GM23338 (cell line): ENCODE measurements at regions not wholly inside any gene's neighbourhood (a gene's known extent, or its start where the extent isn't known, plus 50 kb on each side); places are given as distances from the start of the nearest gene placed in this dataset.

Experiments used
- ATAC-seq: fragments of 200-7000 bp; cut with Tn5 transposase; 3 replicates; pipeline ENCODE4 v1.9.1; 2020
- DNase-seq: peaks from one replicate; pipeline ENCODE4 v3.0.0-alpha.2; 2015; ENCODE audit warnings: low spot score
- H2AFZ ChIP-seq: fragments of 200-600 bp; sonication (generic); 2 replicates; pipeline ENCODE4 v1.8.0; 2016; ENCODE audit warnings: antibody characterized with exemption, mild to moderate bottlenecking, moderate library complexity
- H3F3A ChIP-seq: fragments of 200-600 bp; sonication (generic); replicated peaks from 2 replicates; pipeline ENCODE4 v1.8.0; 2017; ENCODE audit warnings: antibody characterized with exemption, mixed run types, low read depth
- H3K27ac ChIP-seq: fragments of 200-600 bp; sonication (generic); 2 replicates; pipeline ENCODE4 v1.6.1; 2016; ENCODE audit warnings: low read depth
- H3K27me3 ChIP-seq: fragments of 200-600 bp; sonication (generic); 2 replicates; pipeline ENCODE4 v1.8.0; 2016; ENCODE audit warnings: mild to moderate bottlenecking, mixed run types, moderate library complexity; ENCODE audit not compliant: insufficient read depth
- H3K36me3 ChIP-seq: fragments of 200-600 bp; sonication (generic); 2 replicates; pipeline ENCODE4 v1.8.0; 2016; ENCODE audit warnings: mild to moderate bottlenecking; ENCODE audit not compliant: insufficient read depth
- H3K4me1 ChIP-seq: fragments of 200-600 bp; sonication (generic); 2 replicates; pipeline ENCODE4 v1.8.0; 2016; ENCODE audit warnings: mild to moderate bottlenecking, moderate library complexity; ENCODE audit not compliant: insufficient read depth
- H3K4me2 ChIP-seq: fragments of 200-600 bp; sonication (generic); 2 replicates; pipeline ENCODE4 v1.7.1; 2017; ENCODE audit warnings: mixed run types
- H3K4me3 ChIP-seq: fragments of 200-600 bp; sonication (generic); 2 replicates; pipeline ENCODE4 v1.6.1; 2016; ENCODE audit warnings: mixed run types
- H3K79me2 ChIP-seq: fragments of 200-600 bp; sonication (generic); replicated peaks from 2 replicates; pipeline ENCODE4 v1.8.0; 2017; ENCODE audit warnings: mild to moderate bottlenecking; ENCODE audit not compliant: insufficient read depth
- H3K9me2 ChIP-seq: fragments of 200-600 bp; sonication (generic); 2 replicates; pipeline ENCODE4 v1.8.0; 2017; ENCODE audit not compliant: insufficient read depth
- H4K20me1 ChIP-seq: fragments of 200-600 bp; sonication (generic); replicated peaks from 2 replicates; pipeline ENCODE4 v1.8.0; 2017; ENCODE audit warnings: mild to moderate bottlenecking; ENCODE audit not compliant: insufficient read depth
- H3K27ac Mint-ChIP-seq: 2 replicates; pipeline ENCODE4 v1.8.0; 2020; ENCODE audit warnings: inconsistent platforms, mild to moderate bottlenecking, moderate library complexity, mixed read lengths
- H3K27me3 Mint-ChIP-seq: 3 replicates; pipeline ENCODE4 v1.8.0; 2022; ENCODE audit warnings: low read depth, mild to moderate bottlenecking, moderate library complexity, mixed read lengths, inconsistent platforms; ENCODE audit not compliant: insufficient read depth, poor library complexity
- H3K36me3 Mint-ChIP-seq: 3 replicates; pipeline ENCODE4 v1.8.0; 2021; ENCODE audit warnings: low read depth, mild to moderate bottlenecking, inconsistent platforms, moderate library complexity, mixed read lengths
- H3K4me1 Mint-ChIP-seq: 3 replicates; pipeline ENCODE4 v1.8.0; 2020; ENCODE audit warnings: mild to moderate bottlenecking, inconsistent platforms, mixed read lengths
- H3K4me3 Mint-ChIP-seq: 3 replicates; pipeline ENCODE4 v1.8.0; 2021; ENCODE audit warnings: moderate library complexity, mild to moderate bottlenecking, inconsistent platforms, mixed read lengths
- H3K9me3 Mint-ChIP-seq: 3 replicates; pipeline ENCODE4 v1.8.0; 2020; ENCODE audit warnings: moderate library complexity, mild to moderate bottlenecking, inconsistent platforms, mixed read lengths
- EZH2 ChIP-seq: fragments of 200-600 bp; sonication (generic); IDR thresholded peaks from one replicate; pipeline ENCODE4 v1.8.0; 2017; ENCODE audit warnings: antibody characterized with exemption, mild to moderate bottlenecking, low read depth; ENCODE audit not compliant: unreplicated experiment
- EZH2phosphoT487 ChIP-seq: fragments of 200-600 bp; sonication (generic); IDR thresholded peaks from one replicate; pipeline ENCODE4 v1.8.1; 2018; ENCODE audit warnings: antibody characterized with exemption; ENCODE audit not compliant: unreplicated experiment
- JUNB ChIP-seq: IDR thresholded peaks from one replicate; pipeline ENCODE4 v1.6.1; 2016; ENCODE audit warnings: antibody characterized with exemption; ENCODE audit not compliant: unreplicated experiment
- NANOG ChIP-seq: IDR thresholded peaks from 2 replicates; pipeline ENCODE4 v1.6.1; 2016; ENCODE audit warnings: antibody characterized with exemption, borderline replicate concordance
- POLR2AphosphoS5 ChIP-seq: IDR thresholded peaks from 2 replicates; pipeline ENCODE4 v1.6.1; 2016; ENCODE audit warnings: antibody characterized with exemption, low read depth
- STAT1 ChIP-seq: IDR thresholded peaks from one replicate; pipeline ENCODE4 v1.6.1; 2016; ENCODE audit warnings: antibody characterized with exemption; ENCODE audit not compliant: unreplicated experiment
- ZNF114 ChIP-seq: fragments of 250-450 bp; sonication (Bioruptor Pico); IDR thresholded peaks from 2 replicates; pipeline ENCODE4 v1.5.0; 2020; ENCODE audit warnings: mild to moderate bottlenecking, moderate library complexity
- ZNF331 ChIP-seq: fragments of 250-450 bp; sonication (Bioruptor Pico); IDR thresholded peaks from 2 replicates; pipeline ENCODE4 v1.5.0; 2020; ENCODE audit warnings: low read depth, mild to moderate bottlenecking, moderate library complexity
- TF ChIP-seq, protein P1 (sequence below), 2 experiments: fragments of 200-600 bp in 1 of 2; sonication (generic) in 1 of 2; conservative IDR thresholded peaks; 2 replicates each; pipeline versions ENCODE4 v1.5.1 to v1.6.1; 2016 to 2017; ENCODE audit warnings: antibody characterized with exemption in 2 of 2, low read depth in 2 of 2, mild to moderate bottlenecking in 2 of 2, moderate library complexity in 1 of 2
- TF ChIP-seq, protein P2 (sequence below): IDR thresholded peaks from one replicate; pipeline ENCODE4 v1.6.1; 2018; ENCODE audit warnings: antibody characterized with exemption; ENCODE audit not compliant: unreplicated experiment
- TF ChIP-seq, protein P3 (sequence below): IDR thresholded peaks from 2 replicates; pipeline ENCODE4 v1.6.1; 2016; ENCODE audit warnings: antibody characterized with exemption

DNA sequence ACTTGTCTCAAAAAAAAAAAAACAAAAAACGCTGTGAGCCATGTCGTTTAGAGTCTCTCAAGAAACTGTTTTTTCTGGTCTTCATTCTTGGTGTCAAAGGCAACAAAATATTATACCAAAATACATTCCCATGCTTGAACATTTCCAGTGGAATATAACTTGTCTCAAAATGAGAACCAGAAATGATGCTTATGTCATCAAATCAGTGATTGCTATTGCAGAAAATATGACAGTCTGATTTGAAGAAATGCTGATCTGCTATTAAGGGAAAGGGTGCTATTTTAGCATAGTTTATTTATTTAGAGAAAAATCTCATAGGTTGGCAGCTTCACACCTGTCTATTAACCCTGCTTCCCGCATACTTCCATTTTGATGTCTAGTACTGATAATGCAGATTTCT lies 82.4 kb upstream of the ACSL3 start:
- Histone ChIP-seq H3K27ac (no peak overlapping the region), H3K36me3 (no peaks in the 10 kb centered on the region), H3K4me1 (no peaks in the 10 kb centered on the region), H3K4me3 (no peak overlapping the region), H4K20me1 (no peaks in the 10 kb centered on the region), H3K27me3 (no peaks in the 10 kb centered on the region), H3K9me2 (no peaks in the 10 kb centered on the region; the same call in 1 of the 2 replicates), H3F3A (no peaks in the 10 kb centered on the region), H2AFZ (no peak overlapping the region), H3K79me2 (no peaks in the 10 kb centered on the region), H3K4me2 (no peak overlapping the region)
- H3K4me3 Mint-ChIP-seq, result no peak overlapping the region
- peaks cover 3% of the 10 kb centered on the region; the same call in 2 of the 3 replicates for H3K4me1 Mint-ChIP-seq
- no peaks in the 10 kb centered on the region for H3K9me3 Mint-ChIP-seq
- no peaks in the 10 kb centered on the region for H3K27me3 Mint-ChIP-seq
- no peak for TF ChIP-seq EZH2phosphoT487
- TF ChIP-seq, protein P1, sequence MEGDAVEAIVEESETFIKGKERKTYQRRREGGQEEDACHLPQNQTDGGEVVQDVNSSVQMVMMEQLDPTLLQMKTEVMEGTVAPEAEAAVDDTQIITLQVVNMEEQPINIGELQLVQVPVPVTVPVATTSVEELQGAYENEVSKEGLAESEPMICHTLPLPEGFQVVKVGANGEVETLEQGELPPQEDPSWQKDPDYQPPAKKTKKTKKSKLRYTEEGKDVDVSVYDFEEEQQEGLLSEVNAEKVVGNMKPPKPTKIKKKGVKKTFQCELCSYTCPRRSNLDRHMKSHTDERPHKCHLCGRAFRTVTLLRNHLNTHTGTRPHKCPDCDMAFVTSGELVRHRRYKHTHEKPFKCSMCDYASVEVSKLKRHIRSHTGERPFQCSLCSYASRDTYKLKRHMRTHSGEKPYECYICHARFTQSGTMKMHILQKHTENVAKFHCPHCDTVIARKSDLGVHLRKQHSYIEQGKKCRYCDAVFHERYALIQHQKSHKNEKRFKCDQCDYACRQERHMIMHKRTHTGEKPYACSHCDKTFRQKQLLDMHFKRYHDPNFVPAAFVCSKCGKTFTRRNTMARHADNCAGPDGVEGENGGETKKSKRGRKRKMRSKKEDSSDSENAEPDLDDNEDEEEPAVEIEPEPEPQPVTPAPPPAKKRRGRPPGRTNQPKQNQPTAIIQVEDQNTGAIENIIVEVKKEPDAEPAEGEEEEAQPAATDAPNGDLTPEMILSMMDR (conservative IDR thresholded peaks at IDR 0.05; ENCODE audit: low read depth in 2 of 2), result no peak
- TF ChIP-seq, protein P2, sequence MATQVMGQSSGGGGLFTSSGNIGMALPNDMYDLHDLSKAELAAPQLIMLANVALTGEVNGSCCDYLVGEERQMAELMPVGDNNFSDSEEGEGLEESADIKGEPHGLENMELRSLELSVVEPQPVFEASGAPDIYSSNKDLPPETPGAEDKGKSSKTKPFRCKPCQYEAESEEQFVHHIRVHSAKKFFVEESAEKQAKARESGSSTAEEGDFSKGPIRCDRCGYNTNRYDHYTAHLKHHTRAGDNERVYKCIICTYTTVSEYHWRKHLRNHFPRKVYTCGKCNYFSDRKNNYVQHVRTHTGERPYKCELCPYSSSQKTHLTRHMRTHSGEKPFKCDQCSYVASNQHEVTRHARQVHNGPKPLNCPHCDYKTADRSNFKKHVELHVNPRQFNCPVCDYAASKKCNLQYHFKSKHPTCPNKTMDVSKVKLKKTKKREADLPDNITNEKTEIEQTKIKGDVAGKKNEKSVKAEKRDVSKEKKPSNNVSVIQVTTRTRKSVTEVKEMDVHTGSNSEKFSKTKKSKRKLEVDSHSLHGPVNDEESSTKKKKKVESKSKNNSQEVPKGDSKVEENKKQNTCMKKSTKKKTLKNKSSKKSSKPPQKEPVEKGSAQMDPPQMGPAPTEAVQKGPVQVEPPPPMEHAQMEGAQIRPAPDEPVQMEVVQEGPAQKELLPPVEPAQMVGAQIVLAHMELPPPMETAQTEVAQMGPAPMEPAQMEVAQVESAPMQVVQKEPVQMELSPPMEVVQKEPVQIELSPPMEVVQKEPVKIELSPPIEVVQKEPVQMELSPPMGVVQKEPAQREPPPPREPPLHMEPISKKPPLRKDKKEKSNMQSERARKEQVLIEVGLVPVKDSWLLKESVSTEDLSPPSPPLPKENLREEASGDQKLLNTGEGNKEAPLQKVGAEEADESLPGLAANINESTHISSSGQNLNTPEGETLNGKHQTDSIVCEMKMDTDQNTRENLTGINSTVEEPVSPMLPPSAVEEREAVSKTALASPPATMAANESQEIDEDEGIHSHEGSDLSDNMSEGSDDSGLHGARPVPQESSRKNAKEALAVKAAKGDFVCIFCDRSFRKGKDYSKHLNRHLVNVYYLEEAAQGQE, result no peak
- no peak for ATAC-seq
- H3K27ac Mint-ChIP-seq, result no peak overlapping the region
- no peak for DNase-seq
- H3K36me3 Mint-ChIP-seq, result no peaks in the 10 kb centered on the region

DNA sequence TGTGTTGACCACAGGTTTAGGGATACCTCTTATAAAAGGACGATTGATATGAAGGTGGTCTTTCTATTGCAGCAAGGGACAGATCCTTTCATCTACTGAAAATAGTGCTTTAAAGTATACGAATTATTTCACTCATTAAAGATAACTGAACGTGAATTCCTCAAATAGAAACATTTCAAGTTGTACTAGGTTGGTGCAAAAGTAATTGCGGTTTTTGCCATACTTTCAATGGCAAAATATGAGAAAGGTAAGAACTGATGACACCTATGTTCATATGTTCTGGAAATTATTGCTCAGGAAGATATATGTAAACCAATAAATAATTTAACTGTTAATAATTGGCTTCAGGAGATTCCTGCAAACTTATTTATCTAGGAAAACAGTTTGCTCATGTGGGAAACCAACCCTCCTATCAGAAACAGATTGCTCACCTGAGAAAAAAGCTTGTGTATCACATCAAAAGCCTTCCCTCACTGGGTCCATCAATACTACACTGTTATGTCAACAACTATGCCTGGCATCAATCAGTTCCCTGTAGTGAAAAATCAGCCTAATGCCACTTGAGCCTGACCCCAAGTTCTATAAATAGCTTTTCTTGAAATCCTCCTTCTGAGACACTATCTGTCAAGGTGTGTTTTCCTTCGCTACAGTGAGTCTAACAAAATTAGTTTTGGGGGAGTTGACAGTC lies 81.5 kb upstream of the ACSL3 start:
- ATAC-seq (no peak), DNase-seq (no peak)
- no peaks in the 10 kb centered on the region for H4K20me1 ChIP-seq
- no peaks in the 10 kb centered on the region for H3K79me2 ChIP-seq
- no peaks in the 10 kb centered on the region for H3K36me3 Mint-ChIP-seq
- H3K27ac Mint-ChIP-seq, result no peak overlapping the region
- H3K27me3 ChIP-seq, result no peaks in the 10 kb centered on the region
- H3K4me1 Mint-ChIP-seq, result peaks cover 3% of the 10 kb centered on the region; the same call in 2 of the 3 replicates
- no peak overlapping the region for H3K4me3 ChIP-seq
- no peaks in the 10 kb centered on the region for H3K36me3 ChIP-seq
- H3K4me2 ChIP-seq, result no peak overlapping the region
- no peak overlapping the region for H2AFZ ChIP-seq
- no peak overlapping the region for H3K4me3 Mint-ChIP-seq
- no peaks in the 10 kb centered on the region for H3F3A ChIP-seq
- H3K9me3 Mint-ChIP-seq, result no peaks in the 10 kb centered on the region
- H3K27me3 Mint-ChIP-seq, result no peaks in the 10 kb centered on the region
- H3K9me2 ChIP-seq, result no peaks in the 10 kb centered on the region; the same call in 1 of the 2 replicates
- no peak overlapping the region for H3K27ac ChIP-seq
- H3K4me1 ChIP-seq, result no peaks in the 10 kb centered on the region
- TF ChIP-seq, protein P2, result no peak
- TF ChIP-seq, protein P3, sequence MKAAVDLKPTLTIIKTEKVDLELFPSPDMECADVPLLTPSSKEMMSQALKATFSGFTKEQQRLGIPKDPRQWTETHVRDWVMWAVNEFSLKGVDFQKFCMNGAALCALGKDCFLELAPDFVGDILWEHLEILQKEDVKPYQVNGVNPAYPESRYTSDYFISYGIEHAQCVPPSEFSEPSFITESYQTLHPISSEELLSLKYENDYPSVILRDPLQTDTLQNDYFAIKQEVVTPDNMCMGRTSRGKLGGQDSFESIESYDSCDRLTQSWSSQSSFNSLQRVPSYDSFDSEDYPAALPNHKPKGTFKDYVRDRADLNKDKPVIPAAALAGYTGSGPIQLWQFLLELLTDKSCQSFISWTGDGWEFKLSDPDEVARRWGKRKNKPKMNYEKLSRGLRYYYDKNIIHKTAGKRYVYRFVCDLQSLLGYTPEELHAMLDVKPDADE, result no peak
- TF ChIP-seq STAT1 (no peak), POLR2AphosphoS5 (no peak), EZH2 (no peak), ZNF114 (CRISPR knock-in tag) (no peak), ZNF331 (CRISPR knock-in tag) (no peak), JUNB (no peak), EZH2phosphoT487 (no peak), NANOG (no peak)
- TF ChIP-seq, protein P1 (conservative IDR thresholded peaks at IDR 0.05; ENCODE audit: low read depth in 2 of 2), result no peak
